ENCODE measurements at regions not wholly inside any gene's neighbourhood (a gene's known extent, or its start where the extent isn't known, plus 50 kb on each side); places are given as distances from the start of the nearest gene placed in this dataset.

DNA sequence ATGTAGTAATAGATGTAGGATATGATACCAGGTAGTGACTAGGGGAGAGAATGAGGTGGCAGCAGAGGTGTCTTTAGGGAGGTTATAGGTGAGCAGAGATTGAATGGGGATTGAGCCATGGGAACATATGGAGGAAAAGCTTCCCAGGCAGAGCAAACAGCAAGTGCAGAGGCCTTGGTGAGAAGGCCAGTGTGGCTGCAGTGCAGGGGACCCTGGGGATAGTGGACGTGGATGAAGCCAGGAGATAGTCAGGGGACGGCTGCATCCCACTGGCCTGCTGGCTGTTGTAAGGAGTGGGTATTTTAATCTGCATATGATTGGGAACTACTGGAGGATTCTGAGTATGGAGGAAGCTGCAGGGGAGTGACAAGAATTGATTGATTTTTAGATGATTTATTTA, 62.7 kb upstream of the TRAK1 start:
- H3K4me3 ChIP-seq (ENCODE audit: low read length) = no peak overlapping the region
- H3K9me3 Mint-ChIP-seq = no peaks in the 10 kb centered on the region
- 94% methylated on average over 2 of the region's 2 CpGs for WGBS (ENCODE audit: insufficient coverage)
- DNase-seq (no peak), ATAC-seq (no peak)
- H3K27me3 ChIP-seq (ENCODE audit: control insufficient read depth, insufficient read depth, low read length) = no peaks in the 10 kb centered on the region
- TF ChIP-seq, protein P1, sequence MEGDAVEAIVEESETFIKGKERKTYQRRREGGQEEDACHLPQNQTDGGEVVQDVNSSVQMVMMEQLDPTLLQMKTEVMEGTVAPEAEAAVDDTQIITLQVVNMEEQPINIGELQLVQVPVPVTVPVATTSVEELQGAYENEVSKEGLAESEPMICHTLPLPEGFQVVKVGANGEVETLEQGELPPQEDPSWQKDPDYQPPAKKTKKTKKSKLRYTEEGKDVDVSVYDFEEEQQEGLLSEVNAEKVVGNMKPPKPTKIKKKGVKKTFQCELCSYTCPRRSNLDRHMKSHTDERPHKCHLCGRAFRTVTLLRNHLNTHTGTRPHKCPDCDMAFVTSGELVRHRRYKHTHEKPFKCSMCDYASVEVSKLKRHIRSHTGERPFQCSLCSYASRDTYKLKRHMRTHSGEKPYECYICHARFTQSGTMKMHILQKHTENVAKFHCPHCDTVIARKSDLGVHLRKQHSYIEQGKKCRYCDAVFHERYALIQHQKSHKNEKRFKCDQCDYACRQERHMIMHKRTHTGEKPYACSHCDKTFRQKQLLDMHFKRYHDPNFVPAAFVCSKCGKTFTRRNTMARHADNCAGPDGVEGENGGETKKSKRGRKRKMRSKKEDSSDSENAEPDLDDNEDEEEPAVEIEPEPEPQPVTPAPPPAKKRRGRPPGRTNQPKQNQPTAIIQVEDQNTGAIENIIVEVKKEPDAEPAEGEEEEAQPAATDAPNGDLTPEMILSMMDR (IDR thresholded peaks at IDR 0.05) = no peak
- H3K4me1 Mint-ChIP-seq = peaks cover 46 to 53% of the 10 kb centered on the region in 2 donors
- no peak overlapping the region for H3K4me3 Mint-ChIP-seq
- no peaks in the 10 kb centered on the region for H3K36me3 Mint-ChIP-seq
- no peaks in the 10 kb centered on the region for H3K36me3 ChIP-seq (ENCODE audit: control insufficient read depth, insufficient read depth, low read length)
- peaks cover 6% of the 10 kb centered on the region for H3K4me1 ChIP-seq (ENCODE audit: control insufficient read depth, insufficient read depth, low read length)
- no peak overlapping the region for H3K27ac Mint-ChIP-seq
- intact Hi-C loops (cut with micrococcal nuclease) = no loop called here
- no peaks in the 10 kb centered on the region for H3K27me3 Mint-ChIP-seq (ENCODE audit: low read depth in 2 of 2)
- no peak overlapping the region for H3K27ac ChIP-seq (ENCODE audit: low read length)
- H3K9me3 ChIP-seq (ENCODE audit: control insufficient read depth, insufficient read depth, low read length) = no peaks in the 10 kb centered on the region

DNA sequence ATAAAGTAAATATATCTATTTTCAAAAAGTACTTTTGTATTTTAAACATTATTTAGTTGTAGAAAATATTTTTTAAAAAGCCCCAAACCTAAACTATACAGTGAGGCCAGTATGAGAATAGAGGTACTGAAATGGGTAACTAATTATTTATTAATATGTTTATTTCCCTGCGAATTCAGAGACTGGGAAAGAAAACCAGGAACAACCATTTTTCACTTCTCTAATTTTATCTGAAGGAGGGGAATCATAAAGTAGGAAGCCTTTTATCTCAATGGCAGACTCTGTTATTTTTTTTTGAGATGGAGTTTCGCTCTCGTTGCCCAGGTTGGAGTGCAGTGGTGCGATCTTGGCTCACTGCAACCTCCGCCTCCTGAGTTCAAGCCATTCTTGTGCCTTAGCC, 63.6 kb upstream of the TRAK1 start:
- Histone ChIP-seq H3K27ac (ENCODE audit: low read length) (no peak overlapping the region), H3K36me3 (ENCODE audit: control insufficient read depth, insufficient read depth, low read length) (no peaks in the 10 kb centered on the region), H3K4me3 (ENCODE audit: low read length) (no peak overlapping the region), H3K4me1 (ENCODE audit: control insufficient read depth, insufficient read depth, low read length) (peaks cover 6% of the 10 kb centered on the region), H3K27me3 (ENCODE audit: control insufficient read depth, insufficient read depth, low read length) (no peaks in the 10 kb centered on the region), H3K9me3 (ENCODE audit: control insufficient read depth, insufficient read depth, low read length) (no peaks in the 10 kb centered on the region)
- Mint-ChIP-seq H3K27me3 (ENCODE audit: low read depth in 2 of 2) (no peaks in the 10 kb centered on the region), H3K9me3 (no peaks in the 10 kb centered on the region), H3K4me1 (peaks cover 52 to 55% of the 10 kb centered on the region in 2 donors), H3K4me3 (no peak overlapping the region), H3K27ac (no peak overlapping the region), H3K36me3 (no peaks in the 10 kb centered on the region)
- ATAC-seq = no peak
- no peak for DNase-seq
- TF ChIP-seq, protein P1 (IDR thresholded peaks at IDR 0.05) = no peak
- intact Hi-C loops (cut with micrococcal nuclease) = no loop called here
- 98% methylated on average over 4 of the region's 5 CpGs for WGBS (ENCODE audit: insufficient coverage)

DNA sequence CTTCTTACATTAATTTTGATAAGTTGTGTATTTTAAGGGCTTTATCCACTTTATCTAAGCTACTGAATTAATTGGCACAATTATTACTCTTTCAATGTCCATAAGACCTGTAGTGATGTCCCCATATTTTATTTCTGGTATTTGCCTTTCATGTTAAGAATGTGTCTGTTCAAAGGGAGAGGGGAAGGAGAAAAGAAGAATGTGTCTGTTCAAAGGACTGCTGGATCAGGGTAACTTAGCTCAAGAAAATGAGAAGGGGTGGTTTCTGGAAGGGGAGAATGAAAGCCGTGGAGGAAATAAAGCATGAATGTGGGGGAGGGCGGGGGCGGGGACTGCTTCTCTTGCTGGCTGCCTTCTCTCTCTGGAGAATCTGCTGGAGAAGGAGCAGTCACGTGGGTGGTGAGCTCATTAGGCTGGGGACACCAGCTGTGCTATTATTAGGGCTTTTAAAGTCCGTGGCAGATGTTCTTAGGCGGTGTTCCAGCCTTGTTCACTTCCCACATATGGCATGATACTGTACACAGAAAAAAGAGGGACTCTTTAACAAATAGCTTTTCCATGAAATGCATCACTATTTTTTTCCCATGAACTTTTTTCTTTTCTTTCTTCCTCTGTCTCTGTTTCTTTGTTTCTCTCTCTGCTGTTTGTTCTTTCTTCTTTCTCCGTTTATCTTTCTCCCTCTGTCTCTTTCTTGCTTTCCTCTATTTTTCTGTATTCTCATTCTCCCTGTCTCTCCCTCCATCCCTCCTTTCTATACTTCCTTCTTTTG, 63.7 kb upstream of the ULK4 start:
- intact Hi-C loops (cut with micrococcal nuclease) = no loop called here
- ATAC-seq (peak in 1 of 3 donors; percentile 18), DNase-seq (no peak)
- H3K36me3 ChIP-seq (ENCODE audit: control insufficient read depth, insufficient read depth, low read length) = no peaks in the 10 kb centered on the region
- Mint-ChIP-seq H3K27ac (peak overlapping the region; percentile 4 to 16), H3K4me1 (peaks cover 55 to 57% of the 10 kb centered on the region in 2 donors), H3K36me3 (no peaks in the 10 kb centered on the region), H3K9me3 (no peaks in the 10 kb centered on the region), H3K27me3 (ENCODE audit: low read depth in 2 of 2) (no peaks in the 10 kb centered on the region), H3K4me3 (peak overlapping the region; percentile 25)
- H3K27ac ChIP-seq (ENCODE audit: low read length) = no peak overlapping the region
- TF ChIP-seq, protein P1 (IDR thresholded peaks at IDR 0.05) = no peak
- no peaks in the 10 kb centered on the region for H3K9me3 ChIP-seq (ENCODE audit: control insufficient read depth, insufficient read depth, low read length)
- no peaks in the 10 kb centered on the region for H3K27me3 ChIP-seq (ENCODE audit: control insufficient read depth, insufficient read depth, low read length)
- no peak overlapping the region for H3K4me3 ChIP-seq (ENCODE audit: low read length)
- H3K4me1 ChIP-seq (ENCODE audit: control insufficient read depth, insufficient read depth, low read length) = peaks cover 6% of the 10 kb centered on the region
- 25% methylated on average over 7 of the region's 7 CpGs for WGBS (ENCODE audit: insufficient coverage)
